SK-N-SH (cell line): ENCODE measurements at regions not wholly inside any gene's neighbourhood (a gene's known extent, or its start where the extent isn't known, plus 50 kb on each side); places are given as distances from the start of the nearest gene placed in this dataset.
"Not testable (repeated sequence)": the region's sequence is repeated elsewhere in the genome, so short reads cannot be mapped to it uniquely, and the experiment has no call there.

ENCODE experiments used
- CTCF ChIA-PET: fragments of 300-600, 350-600 bp; formaldehyde crosslinking; extraction: SDS; loops from one replicate; lab custom pipeline; 2021; lab: Yijun Ruan, JAX
- POLR2A ChIA-PET: fragments of 350-600 bp; sonication (Branson Sonifier 250); formaldehyde crosslinking; extraction: SDS; loops from one replicate; lab custom pipeline; 2020; ENCODE audit warnings: antibody characterized with exemption, inconsistent platforms; lab: Yijun Ruan, JAX
- DNase-seq: peaks from one replicate; pipeline ENCODE4 v3.0.0; 2012
- H2AFZ ChIP-seq: fragments of 200-600 bp; sonication (generic); 2 replicates; pipeline ENCODE4 v1.8.1; 2016; ENCODE audit warnings: antibody characterized with exemption, mild to moderate bottlenecking, low read depth
- H3F3A ChIP-seq: fragments of 200-600 bp; sonication (generic); replicated peaks from 2 replicates; pipeline ENCODE3; 2016; ENCODE audit warnings: antibody characterized with exemption, mild to moderate bottlenecking; ENCODE audit not compliant: insufficient read depth
- H3K27ac ChIP-seq, 2 experiments: fragments of 200-500 bp in 1 of 2; fragments of 200-600 bp in 1 of 2; sonication (Bioruptor generic) in 1 of 2; sonication (generic), shearing (Covaris generic) in 1 of 2; 2 replicates each; pipeline versions ENCODE4 v1.5.1 to v1.6.1; 2014 to 2016; ENCODE audit warnings: low read depth in 2 of 2, inconsistent platforms in 1 of 2, low read length in 1 of 2, mild to moderate bottlenecking in 1 of 2, mixed read lengths in 1 of 2
- H3K27me3 ChIP-seq: fragments of 200-600 bp; sonication (generic), shearing (Covaris generic); 2 replicates; pipeline ENCODE4 v1.6.1; 2016; ENCODE audit warnings: mixed run types; ENCODE audit not compliant: insufficient read depth
- H3K36me3 ChIP-seq, 2 experiments: fragments of 200-500 bp in 1 of 2; fragments of 200-600 bp in 1 of 2; sonication (Bioruptor generic) in 1 of 2; sonication (generic) in 1 of 2; replicated peaks in 1 of 2; 2 replicates each; pipeline versions ENCODE3 to v1.5.1; 2014 to 2016; ENCODE audit warnings: low read length in 1 of 2, mild to moderate bottlenecking in 1 of 2; ENCODE audit not compliant: insufficient read depth in 2 of 2, control insufficient read depth in 1 of 2
- H3K4me1 ChIP-seq, 2 experiments: fragments of 200-500 bp in 1 of 2; fragments of 200-600 bp in 1 of 2; sonication (Bioruptor generic) in 1 of 2; sonication (generic), shearing (Covaris generic) in 1 of 2; 2 replicates each; pipeline versions ENCODE4 v1.5.1 to v1.6.1; 2014 to 2016; ENCODE audit warnings: low read depth in 1 of 2, low read length in 1 of 2, mixed run types in 1 of 2; ENCODE audit not compliant: insufficient read depth in 2 of 2, control insufficient read depth in 1 of 2
- H3K4me2 ChIP-seq: fragments of 200-600 bp; sonication (generic), shearing (Covaris generic); 2 replicates; pipeline ENCODE4 v1.6.1; 2017; ENCODE audit warnings: mixed run types
- H3K4me3 ChIP-seq, 2 experiments: fragments of 200-500 bp in 1 of 2; fragments of 200-600 bp in 1 of 2; sonication (Bioruptor generic) in 1 of 2; sonication (generic), shearing (Covaris generic) in 1 of 2; 2 replicates each; pipeline versions ENCODE4 v1.5.1 to v1.8.1; 2014 to 2016; ENCODE audit warnings: low read depth in 2 of 2, inconsistent platforms in 1 of 2, low read length in 1 of 2, mild to moderate bottlenecking in 1 of 2, mixed read lengths in 1 of 2, moderate library complexity in 1 of 2
- H3K79me2 ChIP-seq: fragments of 200-600 bp; sonication (generic); 2 replicates; pipeline ENCODE4 v1.8.1; 2017; ENCODE audit warnings: mild to moderate bottlenecking; ENCODE audit not compliant: insufficient read depth
- H3K9ac ChIP-seq: fragments of 200-600 bp; sonication (generic); 2 replicates; pipeline ENCODE4 v1.6.1; 2017; ENCODE audit warnings: mixed run types
- H3K9me2 ChIP-seq: fragments of 200-600 bp; sonication (generic); 2 replicates; pipeline ENCODE4 v1.6.1; 2017; ENCODE audit warnings: mixed run types
- H3K9me3 ChIP-seq: fragments of 200-600 bp; sonication (generic); 2 replicates; pipeline ENCODE4 v1.6.1; 2017; ENCODE audit warnings: mixed run types, mild to moderate bottlenecking, moderate library complexity
- H4K20me1 ChIP-seq: fragments of 200-600 bp; sonication (generic); 2 replicates; pipeline ENCODE4 v1.6.1; 2017; ENCODE audit warnings: mild to moderate bottlenecking, mixed run types; ENCODE audit not compliant: insufficient read depth
- EP300 ChIP-seq, 2 experiments: IDR thresholded peaks; 2 replicates each; pipeline versions ENCODE4 v1.4.0 to v1.6.1; 2012; ENCODE audit warnings: borderline replicate concordance in 1 of 2, low read depth in 1 of 2, low read length in 1 of 2
- EZH2phosphoT487 ChIP-seq: fragments of 200-600 bp; sonication (generic); IDR thresholded peaks from 2 replicates; pipeline ENCODE4 v1.6.1; 2017; ENCODE audit warnings: low read depth, mixed run types, mild to moderate bottlenecking, antibody characterized with exemption, moderate library complexity, borderline replicate concordance
- FOSL2 ChIP-seq: IDR thresholded peaks from 2 replicates; pipeline ENCODE4 v1.4.0; 2012; ENCODE audit warnings: low read depth, mild to moderate bottlenecking, moderate library complexity, borderline replicate concordance
- FOXJ3 ChIP-seq: sonication (generic); formaldehyde crosslinking; IDR thresholded peaks from 2 replicates; pipeline ENCODE4 v1.5.1; 2020; ENCODE audit warnings: mild to moderate bottlenecking, missing genetic modification reagents
- FOXM1 ChIP-seq: IDR thresholded peaks from 2 replicates; pipeline ENCODE4 v1.4.0; 2012; ENCODE audit warnings: low read depth, mild to moderate bottlenecking
- NRF1 ChIP-seq: IDR thresholded peaks from 2 replicates; pipeline ENCODE4 v1.6.1; 2012; ENCODE audit warnings: low read depth, mild to moderate bottlenecking, low read length
- RAD21 ChIP-seq: IDR thresholded peaks from 2 replicates; pipeline ENCODE4 v1.6.1; 2012; ENCODE audit warnings: mild to moderate bottlenecking, low read length
- RXRA ChIP-seq: IDR thresholded peaks from 2 replicates; pipeline ENCODE4 v1.4.0; 2012; ENCODE audit warnings: low read depth, mild to moderate bottlenecking, borderline replicate concordance
- SMC3 ChIP-seq: IDR thresholded peaks from 2 replicates; pipeline ENCODE4 v1.6.1; 2012; ENCODE audit warnings: low read depth, low read length, improper control_type of control experiment
- TEAD4 ChIP-seq: IDR thresholded peaks from 2 replicates; pipeline ENCODE4 v1.4.0; 2012; ENCODE audit warnings: mild to moderate bottlenecking, borderline replicate concordance; ENCODE audit not compliant: insufficient read depth
- YY1 ChIP-seq: IDR thresholded peaks from 2 replicates; pipeline ENCODE4 v1.4.0; 2012; ENCODE audit warnings: low read depth, mild to moderate bottlenecking
- WGBS: methylation state at CpG from one replicate; pipeline ENCODE4 v1.1.6; 2017; ENCODE audit warnings: low lambda C conversion rate; 5-methylcytosine and 5-hydroxymethylcytosine counted together
- TF ChIP-seq, protein P1 (sequence below): fragments of 150-350 bp; IDR thresholded peaks from 2 replicates; pipeline ENCODE4 v1.6.1; 2016; ENCODE audit warnings: mild to moderate bottlenecking, low read depth, low read length
- TF ChIP-seq, protein P2 (sequence below): fragments of 150-350 bp; IDR thresholded peaks from 2 replicates; pipeline ENCODE4 v1.6.1; 2017; ENCODE audit warnings: antibody characterized with exemption, low read length, low read depth, borderline replicate concordance
- TF ChIP-seq, protein P3 (sequence below): IDR thresholded peaks from 2 replicates; pipeline ENCODE4 v1.4.0; 2012; ENCODE audit warnings: low read depth
- TF ChIP-seq, protein P4 (sequence below): fragments of 200-600 bp; sonication (generic); IDR thresholded peaks from 2 replicates; pipeline ENCODE4 v1.6.1; 2017; ENCODE audit warnings: antibody characterized with exemption, mild to moderate bottlenecking, moderate library complexity

DNA sequence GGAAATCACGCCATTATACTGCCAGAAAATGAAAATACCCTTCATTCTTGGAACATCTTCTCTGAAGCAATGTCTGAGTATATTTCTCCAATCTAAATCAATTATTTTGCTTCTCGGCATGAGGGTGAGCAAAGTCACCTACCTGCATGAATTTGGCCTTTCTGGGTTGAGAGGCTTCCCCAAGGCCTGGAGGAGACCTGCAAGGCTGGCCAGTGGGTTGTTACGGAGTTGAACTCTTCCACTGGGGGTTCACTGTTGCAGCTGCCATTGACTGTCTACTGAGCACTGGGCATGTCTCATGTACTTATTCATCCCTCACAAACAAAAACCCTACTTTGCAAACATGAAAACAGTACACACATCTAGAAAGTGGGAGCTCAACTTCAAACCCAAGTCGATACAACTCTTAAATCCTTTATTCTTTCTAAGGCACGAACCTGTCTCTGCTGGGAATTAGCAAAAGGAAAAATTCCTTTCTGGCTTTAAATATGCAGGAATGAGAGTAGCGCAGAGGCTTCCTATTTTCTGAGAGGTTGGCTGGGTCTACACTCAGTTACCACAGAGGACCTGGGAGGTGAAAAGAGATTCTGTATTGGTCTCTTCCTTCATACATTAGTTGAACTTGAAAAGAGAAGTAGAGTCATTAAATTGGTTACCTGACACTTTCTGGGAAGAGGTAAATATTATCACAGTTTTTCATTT is 87.6 kb upstream of the SGK1 start (continued):
- TF ChIP-seq, protein P1, sequence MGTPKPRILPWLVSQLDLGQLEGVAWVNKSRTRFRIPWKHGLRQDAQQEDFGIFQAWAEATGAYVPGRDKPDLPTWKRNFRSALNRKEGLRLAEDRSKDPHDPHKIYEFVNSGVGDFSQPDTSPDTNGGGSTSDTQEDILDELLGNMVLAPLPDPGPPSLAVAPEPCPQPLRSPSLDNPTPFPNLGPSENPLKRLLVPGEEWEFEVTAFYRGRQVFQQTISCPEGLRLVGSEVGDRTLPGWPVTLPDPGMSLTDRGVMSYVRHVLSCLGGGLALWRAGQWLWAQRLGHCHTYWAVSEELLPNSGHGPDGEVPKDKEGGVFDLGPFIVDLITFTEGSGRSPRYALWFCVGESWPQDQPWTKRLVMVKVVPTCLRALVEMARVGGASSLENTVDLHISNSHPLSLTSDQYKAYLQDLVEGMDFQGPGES: no peak
- TF ChIP-seq EP300 (IDR thresholded peaks at IDR 0.05; ENCODE audit: borderline replicate concordance in 1 of 2, low read depth in 1 of 2, low read length in 1 of 2) (no peak), FOXJ3 (CRISPR knock-in tag) (no peak)

DNA sequence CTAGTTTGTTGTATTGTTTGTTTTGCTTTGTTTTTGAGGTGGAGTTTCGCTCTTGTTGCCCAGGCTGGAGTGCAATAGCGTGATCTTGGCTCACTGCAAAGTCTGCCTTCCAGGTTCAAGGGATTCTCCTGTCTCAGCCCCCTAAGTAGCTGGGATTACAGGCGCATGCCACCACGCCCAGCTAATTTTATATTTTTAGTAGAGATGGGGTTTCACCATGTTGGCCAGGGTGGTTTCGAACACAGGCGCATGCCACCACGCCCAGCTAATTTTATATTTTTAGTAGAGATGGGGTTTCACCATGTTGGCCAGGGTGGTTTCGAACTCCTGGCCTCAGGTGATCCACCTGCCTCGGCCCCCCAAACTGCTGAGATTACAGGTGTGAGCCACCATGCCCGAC is 85.4 kb upstream of the SGK1 start:
- H3K4me1 ChIP-seq, H4K20me1 ChIP-seq, POLR2A ChIA-PET, H3K36me3 ChIP-seq, H3K9ac ChIP-seq, H3K4me3 ChIP-seq, H3K9me3 ChIP-seq, H2AFZ ChIP-seq, H3F3A ChIP-seq, H3K79me2 ChIP-seq, H3K27me3 ChIP-seq, H3K4me2 ChIP-seq, DNase-seq, H3K27ac ChIP-seq, H3K9me2 ChIP-seq, CTCF ChIA-PET: not testable (repeated sequence)
- 82% methylated on average over 10 of the region's 10 CpGs for WGBS

DNA sequence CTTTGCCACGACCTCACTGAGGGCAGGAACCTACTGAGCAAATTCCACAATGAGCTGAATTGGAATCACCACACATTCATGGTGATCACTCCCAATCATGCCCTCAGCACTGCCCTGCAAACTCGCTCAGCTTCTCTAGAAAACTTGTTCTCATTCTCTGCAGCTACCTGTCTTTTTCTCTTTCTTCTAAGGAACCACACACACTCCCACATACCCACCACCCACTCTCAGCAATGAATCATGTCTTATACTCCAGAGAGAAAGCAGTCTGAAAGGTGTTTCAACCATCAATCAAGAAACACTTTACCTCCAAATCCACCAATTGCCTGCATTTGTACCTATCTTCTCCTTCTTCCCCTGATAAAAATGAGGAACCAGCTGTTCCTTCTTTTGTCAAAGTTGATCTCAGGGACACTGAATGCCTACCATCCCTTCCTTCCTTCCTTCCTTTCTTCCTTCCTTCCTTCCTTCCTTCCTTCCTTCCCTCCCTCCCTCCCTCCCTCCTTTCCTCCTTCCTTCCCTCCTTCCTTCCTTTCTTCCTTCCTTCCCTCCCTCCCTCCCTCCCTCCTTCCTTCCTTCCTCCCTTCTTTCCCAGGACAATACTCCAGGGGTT is 84.6 kb upstream of the SGK1 start:
- ChIA-PET CTCF (no interaction called here), POLR2A (no interaction called here)
- H3F3A ChIP-seq: no peaks in the 10 kb centered on the region
- no peaks in the 10 kb centered on the region for H3K9me2 ChIP-seq
- no peak overlapping the region for H3K4me2 ChIP-seq
- WGBS: 100% methylated on average over 1 of the region's 2 CpGs
- H3K27ac ChIP-seq: no peak overlapping the region
- no peak overlapping the region for H3K9ac ChIP-seq
- H3K79me2 ChIP-seq: no peaks in the 10 kb centered on the region
- H3K4me3 ChIP-seq: no peak overlapping the region
- DNase-seq: no peak
- no peaks in the 10 kb centered on the region for H3K9me3 ChIP-seq
- no peaks in the 10 kb centered on the region for H3K36me3 ChIP-seq
- H2AFZ ChIP-seq: no peak overlapping the region
- H4K20me1 ChIP-seq: no peaks in the 10 kb centered on the region
- no peaks in the 10 kb centered on the region for H3K27me3 ChIP-seq
- H3K4me1 ChIP-seq: no peaks in the 10 kb centered on the region
- TF ChIP-seq TEAD4 (no peak), SMC3 (no peak), RXRA (no peak), FOSL2 (no peak), RAD21 (no peak), YY1 (no peak), NRF1 (no peak), FOXM1 (no peak), EZH2phosphoT487 (no peak)
- TF ChIP-seq, protein P2, sequence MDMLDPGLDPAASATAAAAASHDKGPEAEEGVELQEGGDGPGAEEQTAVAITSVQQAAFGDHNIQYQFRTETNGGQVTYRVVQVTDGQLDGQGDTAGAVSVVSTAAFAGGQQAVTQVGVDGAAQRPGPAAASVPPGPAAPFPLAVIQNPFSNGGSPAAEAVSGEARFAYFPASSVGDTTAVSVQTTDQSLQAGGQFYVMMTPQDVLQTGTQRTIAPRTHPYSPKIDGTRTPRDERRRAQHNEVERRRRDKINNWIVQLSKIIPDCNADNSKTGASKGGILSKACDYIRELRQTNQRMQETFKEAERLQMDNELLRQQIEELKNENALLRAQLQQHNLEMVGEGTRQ: no peak
- TF ChIP-seq, protein P3, sequence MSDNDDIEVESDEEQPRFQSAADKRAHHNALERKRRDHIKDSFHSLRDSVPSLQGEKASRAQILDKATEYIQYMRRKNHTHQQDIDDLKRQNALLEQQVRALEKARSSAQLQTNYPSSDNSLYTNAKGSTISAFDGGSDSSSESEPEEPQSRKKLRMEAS: no peak
- TF ChIP-seq, protein P4, sequence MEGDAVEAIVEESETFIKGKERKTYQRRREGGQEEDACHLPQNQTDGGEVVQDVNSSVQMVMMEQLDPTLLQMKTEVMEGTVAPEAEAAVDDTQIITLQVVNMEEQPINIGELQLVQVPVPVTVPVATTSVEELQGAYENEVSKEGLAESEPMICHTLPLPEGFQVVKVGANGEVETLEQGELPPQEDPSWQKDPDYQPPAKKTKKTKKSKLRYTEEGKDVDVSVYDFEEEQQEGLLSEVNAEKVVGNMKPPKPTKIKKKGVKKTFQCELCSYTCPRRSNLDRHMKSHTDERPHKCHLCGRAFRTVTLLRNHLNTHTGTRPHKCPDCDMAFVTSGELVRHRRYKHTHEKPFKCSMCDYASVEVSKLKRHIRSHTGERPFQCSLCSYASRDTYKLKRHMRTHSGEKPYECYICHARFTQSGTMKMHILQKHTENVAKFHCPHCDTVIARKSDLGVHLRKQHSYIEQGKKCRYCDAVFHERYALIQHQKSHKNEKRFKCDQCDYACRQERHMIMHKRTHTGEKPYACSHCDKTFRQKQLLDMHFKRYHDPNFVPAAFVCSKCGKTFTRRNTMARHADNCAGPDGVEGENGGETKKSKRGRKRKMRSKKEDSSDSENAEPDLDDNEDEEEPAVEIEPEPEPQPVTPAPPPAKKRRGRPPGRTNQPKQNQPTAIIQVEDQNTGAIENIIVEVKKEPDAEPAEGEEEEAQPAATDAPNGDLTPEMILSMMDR: no peak
- TF ChIP-seq, protein P1: no peak
